ENCODE measurements at regions not wholly inside any gene's neighbourhood (a gene's known extent, or its start where the extent isn't known, plus 50 kb on each side); places are given as distances from the start of the nearest gene placed in this dataset.

DNA sequence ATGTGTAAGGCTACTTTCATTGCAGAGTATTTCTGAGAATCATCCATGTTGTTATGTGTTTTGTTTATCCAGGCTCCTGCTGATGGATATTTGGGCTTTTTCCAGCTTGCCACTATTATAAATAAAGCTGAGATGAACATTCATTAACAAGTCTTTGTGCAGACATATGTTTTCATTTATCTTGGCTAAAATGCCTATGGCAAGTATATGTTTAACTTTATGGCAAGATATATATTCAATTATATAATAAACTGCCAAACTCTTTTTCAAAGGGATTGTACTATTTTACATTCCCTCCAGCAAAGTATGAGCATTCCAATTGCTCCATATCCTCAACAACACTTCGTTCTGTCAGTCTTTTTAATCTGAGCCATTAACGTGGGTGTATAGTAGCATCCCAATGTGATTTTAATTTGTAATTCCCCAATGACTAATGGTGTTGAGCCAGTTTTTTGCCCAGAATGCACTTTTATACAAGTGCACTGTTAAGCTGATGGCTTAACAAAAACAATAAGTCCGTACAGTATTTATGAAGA, 452.4 kb downstream of the SHQ1 start:
- no peak for TF ChIP-seq EZH2phosphoT487 (conservative IDR thresholded peaks at IDR 0.05; ENCODE audit: low read length)
- TF ChIP-seq, protein P1, sequence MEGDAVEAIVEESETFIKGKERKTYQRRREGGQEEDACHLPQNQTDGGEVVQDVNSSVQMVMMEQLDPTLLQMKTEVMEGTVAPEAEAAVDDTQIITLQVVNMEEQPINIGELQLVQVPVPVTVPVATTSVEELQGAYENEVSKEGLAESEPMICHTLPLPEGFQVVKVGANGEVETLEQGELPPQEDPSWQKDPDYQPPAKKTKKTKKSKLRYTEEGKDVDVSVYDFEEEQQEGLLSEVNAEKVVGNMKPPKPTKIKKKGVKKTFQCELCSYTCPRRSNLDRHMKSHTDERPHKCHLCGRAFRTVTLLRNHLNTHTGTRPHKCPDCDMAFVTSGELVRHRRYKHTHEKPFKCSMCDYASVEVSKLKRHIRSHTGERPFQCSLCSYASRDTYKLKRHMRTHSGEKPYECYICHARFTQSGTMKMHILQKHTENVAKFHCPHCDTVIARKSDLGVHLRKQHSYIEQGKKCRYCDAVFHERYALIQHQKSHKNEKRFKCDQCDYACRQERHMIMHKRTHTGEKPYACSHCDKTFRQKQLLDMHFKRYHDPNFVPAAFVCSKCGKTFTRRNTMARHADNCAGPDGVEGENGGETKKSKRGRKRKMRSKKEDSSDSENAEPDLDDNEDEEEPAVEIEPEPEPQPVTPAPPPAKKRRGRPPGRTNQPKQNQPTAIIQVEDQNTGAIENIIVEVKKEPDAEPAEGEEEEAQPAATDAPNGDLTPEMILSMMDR (IDR thresholded peaks at IDR 0.05; ENCODE audit: insufficient read depth, low read length, poor library complexity, severe bottlenecking): no peak

Measured in SU-DHL-6 (cell line).